HUES6 (cell line): ENCODE measurements at regions not wholly inside any gene's neighbourhood (a gene's known extent, or its start where the extent isn't known, plus 50 kb on each side); places are given as distances from the start of the nearest gene placed in this dataset.
"Not testable (repeated sequence)": the region's sequence is repeated elsewhere in the genome, so short reads cannot be mapped to it uniquely, and the experiment has no call there.

Experiments
- H3K27ac ChIP-seq: 2 replicates; pipeline ENCODE4 v1.7.0; 2013; ENCODE audit warnings: low read depth, mild to moderate bottlenecking, low read length, inconsistent platforms
- H3K27me3 ChIP-seq: 2 replicates; pipeline ENCODE4 v1.6.1; 2013; ENCODE audit warnings: low read length; ENCODE audit not compliant: control insufficient read depth, insufficient read depth
- H3K36me3 ChIP-seq: 2 replicates; pipeline ENCODE4 v1.6.1; 2013; ENCODE audit warnings: low read length; ENCODE audit not compliant: control insufficient read depth, insufficient read depth
- H3K4me1 ChIP-seq: 2 replicates; pipeline ENCODE4 v1.6.1; 2013; ENCODE audit warnings: low read length; ENCODE audit not compliant: control insufficient read depth, insufficient read depth
- H3K4me3 ChIP-seq: 2 replicates; pipeline ENCODE4 v1.5.1; 2013; ENCODE audit warnings: low read depth, low read length
- H3K9ac ChIP-seq: one replicate; pipeline ENCODE4 v1.6.1; 2013; ENCODE audit warnings: mild to moderate bottlenecking, low read length
- H3K9me3 ChIP-seq: 2 replicates; pipeline ENCODE4 v1.6.1; 2013; ENCODE audit warnings: low read depth, low read length; ENCODE audit not compliant: control insufficient read depth, insufficient read depth

- not testable (repeated sequence) for H3K27me3 ChIP-seq, H3K36me3 ChIP-seq, H3K9me3 ChIP-seq, H3K9ac ChIP-seq, H3K4me3 ChIP-seq
- H3K4me1 ChIP-seq, result peaks cover 31% of the 10 kb centered on the region
- peak overlapping the region; percentile 55; the same call in 1 of the 2 replicates for H3K27ac ChIP-seq
These were observed 58.6 kb upstream of the TARP start for GRCh38 chr7:38331853-38332595.

- H3K4me1 ChIP-seq, result peaks cover 37% of the 10 kb centered on the region
- no peaks in the 10 kb centered on the region for H3K27me3 ChIP-seq
- H3K36me3 ChIP-seq, result no peaks in the 10 kb centered on the region
- H3K9ac ChIP-seq, result peak overlapping the region; percentile 14
- H3K27ac ChIP-seq, result no peak overlapping the region; the same call in 1 of the 2 replicates
- H3K9me3 ChIP-seq, result no peaks in the 10 kb centered on the region
- H3K4me3 ChIP-seq, result peak overlapping the region; percentile 43
These were observed 57.6 kb upstream of the TARP start for GRCh38 chr7:38330861-38331621.

- Histone ChIP-seq H3K4me3 (no peak overlapping the region), H3K9ac (no peak overlapping the region), H3K9me3 (no peaks in the 10 kb centered on the region)
These were observed 56.6 kb upstream of the TARP start for GRCh38 chr7:38330039-38330438.

GRCh38 chr7:38329340-38329739 is 55.9 kb upstream of the TARP start:
- no peaks in the 10 kb centered on the region for H3K36me3 ChIP-seq
- H3K4me3 ChIP-seq, result no peak overlapping the region
- peaks cover 33% of the 10 kb centered on the region for H3K4me1 ChIP-seq

More at GRCh38 chr7:38330039-38330438, 56.6 kb upstream of the TARP start:
- Histone ChIP-seq H3K27ac (no peak overlapping the region), H3K4me1 (peaks cover 33% of the 10 kb centered on the region), H3K27me3 (no peaks in the 10 kb centered on the region), H3K36me3 (no peaks in the 10 kb centered on the region)

GRCh38 chr7:38328814-38329213 is 55.4 kb upstream of the TARP start:
- H3K27ac ChIP-seq, result no peak overlapping the region
- H3K4me1 ChIP-seq, result peaks cover 33% of the 10 kb centered on the region
- no peaks in the 10 kb centered on the region for H3K27me3 ChIP-seq
- no peaks in the 10 kb centered on the region for H3K9me3 ChIP-seq
- H3K36me3 ChIP-seq, result no peaks in the 10 kb centered on the region
- H3K4me3 ChIP-seq, result no peak overlapping the region
- no peak overlapping the region for H3K9ac ChIP-seq

More at GRCh38 chr7:38329340-38329739, 55.9 kb upstream of the TARP start:
- H3K27ac ChIP-seq, result no peak overlapping the region
- H3K27me3 ChIP-seq, result no peaks in the 10 kb centered on the region
- no peak overlapping the region for H3K9ac ChIP-seq
- no peaks in the 10 kb centered on the region for H3K9me3 ChIP-seq

- H3K36me3 ChIP-seq, result no peaks in the 10 kb centered on the region
- H3K27ac ChIP-seq, result no peak overlapping the region
- H3K9me3 ChIP-seq, result no peaks in the 10 kb centered on the region
- no peaks in the 10 kb centered on the region for H3K27me3 ChIP-seq
- peaks cover 33% of the 10 kb centered on the region for H3K4me1 ChIP-seq
- no peak overlapping the region for H3K4me3 ChIP-seq
- H3K9ac ChIP-seq, result no peak overlapping the region
These were observed 54.2 kb upstream of the TARP start for GRCh38 chr7:38327637-38328036.
